Loucy (cell line): ENCODE measurements at regions not wholly inside any gene's neighbourhood (a gene's known extent, or its start where the extent isn't known, plus 50 kb on each side); places are given as distances from the start of the nearest gene placed in this dataset.

Experiments used
- H2AFZ ChIP-seq: fragments of 200-600 bp; sonication (generic); 2 replicates; pipeline ENCODE4 v1.6.0; 2016; ENCODE audit warnings: antibody characterized with exemption, mild to moderate bottlenecking, low read length, moderate library complexity
- H3F3A ChIP-seq: fragments of 200-600 bp; 2 replicates; pipeline ENCODE4 v1.6.0; 2016; ENCODE audit warnings: antibody characterized with exemption, low read depth, mild to moderate bottlenecking
- H3K27me3 ChIP-seq: fragments of 200-600 bp; sonication (generic); 2 replicates; pipeline ENCODE4 v1.6.1; 2014; ENCODE audit warnings: low read length, mild to moderate bottlenecking; ENCODE audit not compliant: insufficient read depth, poor library complexity, severe bottlenecking
- H3K36me3 ChIP-seq: fragments of 200-600 bp; sonication (generic); 2 replicates; pipeline ENCODE4 v1.6.1; 2016; ENCODE audit warnings: low read length; ENCODE audit not compliant: insufficient read depth
- H3K4me1 ChIP-seq: fragments of 200-600 bp; sonication (generic); 2 replicates; pipeline ENCODE4 v1.5.1; 2014; ENCODE audit warnings: low read length, mild to moderate bottlenecking; ENCODE audit not compliant: insufficient read depth, poor library complexity, severe bottlenecking
- H3K4me2 ChIP-seq: fragments of 200-600 bp; sonication (generic); 2 replicates; pipeline ENCODE4 v1.6.0; 2014; ENCODE audit warnings: antibody characterized with exemption, low read length, low read depth, mild to moderate bottlenecking; ENCODE audit not compliant: poor library complexity, severe bottlenecking
- H3K4me3 ChIP-seq: fragments of 200-600 bp; sonication (generic); 2 replicates; pipeline ENCODE4 v1.5.1; 2014; ENCODE audit warnings: low read length, mild to moderate bottlenecking, mixed read lengths; ENCODE audit not compliant: poor library complexity, severe bottlenecking
- H3K79me2 ChIP-seq: fragments of 200-600 bp; sonication (generic); 2 replicates; pipeline ENCODE4 v1.6.1; 2014; ENCODE audit warnings: low read length; ENCODE audit not compliant: insufficient read depth
- H3K9ac ChIP-seq: fragments of 200-600 bp; sonication (generic); 2 replicates; pipeline ENCODE4 v1.6.0; 2014; ENCODE audit warnings: mild to moderate bottlenecking, low read depth, low read length, moderate library complexity; ENCODE audit not compliant: poor library complexity, severe bottlenecking
- H3K9me2 ChIP-seq: fragments of 200-600 bp; sonication (generic); replicated peaks from 2 replicates; pipeline ENCODE4 v1.6.1; 2016; ENCODE audit warnings: low read depth, low read length, mixed read lengths
- H3K9me3 ChIP-seq: fragments of 200-600 bp; sonication (generic); 2 replicates; pipeline ENCODE4 v1.6.1; 2014; ENCODE audit warnings: mild to moderate bottlenecking, antibody characterized with exemption, low read length, low read depth; ENCODE audit not compliant: insufficient read depth
- H4K20me1 ChIP-seq: fragments of 200-600 bp; sonication (generic); 2 replicates; pipeline ENCODE4 v1.6.0; 2014; ENCODE audit warnings: antibody characterized with exemption, low read length, mild to moderate bottlenecking; ENCODE audit not compliant: insufficient read depth, poor library complexity, severe bottlenecking
- EZH2phosphoT487 ChIP-seq: fragments of 200-600 bp; IDR thresholded peaks from 2 replicates; pipeline ENCODE4 v1.6.1; 2018; ENCODE audit warnings: antibody characterized with exemption, mild to moderate bottlenecking, moderate library complexity, borderline replicate concordance
- TF ChIP-seq, protein P1 (sequence below): fragments of 200-600 bp; sonication (generic); conservative IDR thresholded peaks from 2 replicates; pipeline ENCODE4 v1.5.1; 2014; ENCODE audit warnings: mild to moderate bottlenecking, antibody characterized with exemption, low read length

DNA sequence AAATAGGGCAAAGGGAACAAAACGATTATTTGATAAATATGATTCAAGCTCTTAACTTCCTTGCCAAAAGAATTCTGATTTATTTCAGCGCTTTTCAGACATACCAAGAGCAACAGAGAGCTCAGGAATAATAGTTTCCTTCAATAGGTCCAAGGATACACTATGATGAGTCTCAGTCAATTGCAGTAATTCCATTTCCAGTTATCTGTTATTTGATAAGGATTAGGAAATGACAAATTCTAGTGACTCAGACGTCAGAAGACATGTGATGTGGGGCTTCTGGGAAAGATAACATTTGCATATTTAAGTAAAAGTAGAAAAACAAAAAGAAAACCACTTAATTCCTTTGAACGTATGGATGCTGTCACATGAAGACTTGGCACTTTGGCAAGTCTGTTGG lies 1250.8 kb upstream of the CDH18 start:
- Histone ChIP-seq H3K36me3 (no peaks in the 10 kb centered on the region), H3K4me1 (no peaks in the 10 kb centered on the region), H3K4me3 (no peak overlapping the region), H3K27me3 (no peaks in the 10 kb centered on the region), H3K9ac (no peak overlapping the region), H3K79me2 (no peaks in the 10 kb centered on the region), H3F3A (no peaks in the 10 kb centered on the region), H4K20me1 (no peaks in the 10 kb centered on the region), H3K9me2 (no peaks in the 10 kb centered on the region), H3K9me3 (no peaks in the 10 kb centered on the region), H2AFZ (no peak overlapping the region), H3K4me2 (no peak overlapping the region)
- TF ChIP-seq, protein P1, sequence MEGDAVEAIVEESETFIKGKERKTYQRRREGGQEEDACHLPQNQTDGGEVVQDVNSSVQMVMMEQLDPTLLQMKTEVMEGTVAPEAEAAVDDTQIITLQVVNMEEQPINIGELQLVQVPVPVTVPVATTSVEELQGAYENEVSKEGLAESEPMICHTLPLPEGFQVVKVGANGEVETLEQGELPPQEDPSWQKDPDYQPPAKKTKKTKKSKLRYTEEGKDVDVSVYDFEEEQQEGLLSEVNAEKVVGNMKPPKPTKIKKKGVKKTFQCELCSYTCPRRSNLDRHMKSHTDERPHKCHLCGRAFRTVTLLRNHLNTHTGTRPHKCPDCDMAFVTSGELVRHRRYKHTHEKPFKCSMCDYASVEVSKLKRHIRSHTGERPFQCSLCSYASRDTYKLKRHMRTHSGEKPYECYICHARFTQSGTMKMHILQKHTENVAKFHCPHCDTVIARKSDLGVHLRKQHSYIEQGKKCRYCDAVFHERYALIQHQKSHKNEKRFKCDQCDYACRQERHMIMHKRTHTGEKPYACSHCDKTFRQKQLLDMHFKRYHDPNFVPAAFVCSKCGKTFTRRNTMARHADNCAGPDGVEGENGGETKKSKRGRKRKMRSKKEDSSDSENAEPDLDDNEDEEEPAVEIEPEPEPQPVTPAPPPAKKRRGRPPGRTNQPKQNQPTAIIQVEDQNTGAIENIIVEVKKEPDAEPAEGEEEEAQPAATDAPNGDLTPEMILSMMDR, result no peak
- TF ChIP-seq EZH2phosphoT487, result no peak

DNA sequence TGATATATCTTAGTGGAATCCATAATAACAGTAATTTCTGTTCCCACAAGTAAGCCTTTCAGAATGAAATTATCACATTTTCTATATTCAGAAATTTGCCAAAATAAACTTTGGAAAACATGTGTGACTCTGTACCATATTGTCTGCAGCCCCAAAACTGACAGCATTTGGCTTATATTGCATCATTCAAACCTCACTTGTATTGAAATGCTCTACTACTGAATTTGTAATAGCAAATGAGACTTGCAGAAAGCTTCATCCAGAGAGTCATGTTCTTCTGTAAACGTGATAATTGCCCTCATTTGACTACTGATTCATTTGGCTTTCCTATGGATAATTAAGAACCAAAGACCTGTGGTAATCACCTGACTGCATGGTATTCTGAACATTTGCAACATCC lies 1249.5 kb upstream of the CDH18 start:
- H3K79me2 ChIP-seq, result no peaks in the 10 kb centered on the region
- no peaks in the 10 kb centered on the region for H3F3A ChIP-seq
- H3K9me2 ChIP-seq, result no peaks in the 10 kb centered on the region
- no peaks in the 10 kb centered on the region for H3K4me1 ChIP-seq
- H3K27me3 ChIP-seq, result no peaks in the 10 kb centered on the region
- H3K4me3 ChIP-seq, result no peak overlapping the region
- no peaks in the 10 kb centered on the region for H3K36me3 ChIP-seq
- no peak overlapping the region for H2AFZ ChIP-seq
- H3K9me3 ChIP-seq, result no peaks in the 10 kb centered on the region
- no peaks in the 10 kb centered on the region for H4K20me1 ChIP-seq
- no peak overlapping the region for H3K4me2 ChIP-seq
- TF ChIP-seq EZH2phosphoT487, result no peak
- TF ChIP-seq, protein P1, result no peak
- H3K9ac ChIP-seq, result no peak overlapping the region

DNA sequence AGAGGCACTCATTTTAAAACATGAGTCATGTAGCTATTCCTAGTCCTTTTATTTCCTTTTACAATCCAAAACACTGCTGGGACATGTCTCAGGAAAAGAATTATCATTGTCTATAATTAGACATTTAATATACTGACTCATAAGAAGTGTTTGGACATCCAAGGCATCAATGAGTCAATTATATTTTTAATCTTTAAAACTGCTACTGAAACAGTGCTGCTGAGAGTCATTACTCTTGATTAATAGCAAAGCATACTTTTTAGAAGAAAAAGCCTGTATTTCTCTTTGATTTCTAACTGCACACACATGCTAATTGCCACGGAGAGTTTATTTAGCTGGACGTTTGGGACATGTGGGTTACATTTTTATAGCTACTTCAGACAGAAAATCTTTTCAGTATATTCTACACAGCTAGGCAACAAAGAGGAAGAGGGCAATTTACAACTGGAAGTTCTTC lies 1249.0 kb upstream of the CDH18 start:
- Histone ChIP-seq H3K79me2 (no peaks in the 10 kb centered on the region), H3K36me3 (no peaks in the 10 kb centered on the region), H2AFZ (no peak overlapping the region), H4K20me1 (no peaks in the 10 kb centered on the region), H3K9ac (no peak overlapping the region), H3F3A (no peaks in the 10 kb centered on the region), H3K9me2 (no peaks in the 10 kb centered on the region), H3K9me3 (no peaks in the 10 kb centered on the region), H3K4me2 (no peak overlapping the region), H3K4me1 (no peaks in the 10 kb centered on the region), H3K27me3 (no peaks in the 10 kb centered on the region), H3K4me3 (no peak overlapping the region)
- TF ChIP-seq, protein P1, result no peak
- no peak for TF ChIP-seq EZH2phosphoT487
